BLaER1 treated with 17β-estradiol and CSF1 and Interleukin-3, amounts not matched to agents 10 nM and 100 nM (cell line): ENCODE measurements at regions not wholly inside any gene's neighbourhood (a gene's known extent, or its start where the extent isn't known, plus 50 kb on each side); places are given as distances from the start of the nearest gene placed in this dataset.
"Not testable (repeated sequence)": the region's sequence is repeated elsewhere in the genome, so short reads cannot be mapped to it uniquely, and the experiment has no call there.

ENCODE experiments used
- H3K27ac ChIP-seq, 11 experiments: shearing (Covaris generic); formaldehyde crosslinking; 2 replicates each; pipeline ENCODE4 v1.8.1; 2022
- H3K27me3 ChIP-seq, 11 experiments: shearing (Covaris generic); formaldehyde crosslinking; 2 replicates each; pipeline ENCODE4 v1.8.1; 2022
- H3K36me3 ChIP-seq, 11 experiments: shearing (Covaris generic); formaldehyde crosslinking; 2 replicates each; pipeline ENCODE4 v1.8.1; 2022
- H3K4me1 ChIP-seq, 10 experiments: shearing (Covaris generic); formaldehyde crosslinking; 2 replicates each; pipeline ENCODE4 v1.8.1; 2022
- H3K4me2 ChIP-seq, 11 experiments: shearing (Covaris generic); formaldehyde crosslinking; 2 replicates each; pipeline ENCODE4 v1.8.1; 2022
- H3K4me3 ChIP-seq, 10 experiments: shearing (Covaris generic); formaldehyde crosslinking; 2 replicates each; pipeline ENCODE4 v1.8.1; 2022
- H3K9ac ChIP-seq, 11 experiments: shearing (Covaris generic); formaldehyde crosslinking; 2 replicates each; pipeline ENCODE4 v1.8.1; 2022
- H3K9me3 ChIP-seq, 11 experiments: shearing (Covaris generic); formaldehyde crosslinking; replicated peaks in 1 of 11; 2 replicates each; pipeline ENCODE4 v1.8.1; 2022
- H4K20me1 ChIP-seq, 11 experiments: shearing (Covaris generic); formaldehyde crosslinking; 2 replicates each; pipeline ENCODE4 v1.8.1; 2022
- Cebpa-rat ChIP-seq, 11 experiments: shearing (Covaris generic); IDR thresholded peaks; 2 replicates each; pipeline ENCODE4 v1.8.1; 2022

DNA sequence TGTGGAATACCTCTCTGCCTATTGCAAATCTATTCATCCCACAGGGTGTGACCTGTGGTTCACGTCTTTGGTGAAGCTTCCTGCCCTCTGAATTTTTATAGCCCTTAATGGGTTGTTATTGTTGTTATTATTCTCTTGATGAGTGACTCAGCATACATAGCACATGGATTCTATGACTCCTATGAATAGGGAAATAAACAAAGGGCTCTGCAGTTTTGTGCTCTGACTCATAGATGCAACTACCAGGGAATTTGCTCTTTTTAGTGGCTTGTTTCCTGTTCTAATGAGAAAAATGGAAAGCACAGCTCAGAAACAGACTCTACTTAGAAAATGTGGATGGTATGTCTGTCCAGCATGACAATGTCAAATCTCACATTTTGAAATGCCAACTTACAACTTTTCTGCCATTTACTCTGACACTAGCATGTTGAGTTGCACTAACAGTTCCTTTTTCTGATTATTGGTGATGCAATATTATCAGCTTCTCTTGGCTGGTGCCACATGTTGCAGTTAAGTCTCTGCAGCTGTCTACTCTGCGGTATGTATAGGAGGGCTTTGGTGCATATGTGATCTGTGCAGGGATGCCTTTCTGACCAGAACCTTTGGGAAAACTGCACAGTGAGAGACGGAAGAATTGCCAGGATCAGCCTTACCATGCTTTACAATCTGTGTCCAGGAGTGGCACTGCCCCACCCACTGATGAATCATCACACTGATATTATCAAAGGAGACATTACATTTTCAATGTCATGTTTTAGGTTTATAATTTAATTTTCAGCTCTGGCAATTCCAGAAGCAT, 996.4 kb upstream of the WWC1 start:
- H3K36me3 ChIP-seq = no peaks in the 10 kb centered on the region; a peak in 1 of 22 replicates
- H3K9me3 ChIP-seq = peaks cover 19 to 50% (median 33%) of the 10 kb centered on the region in 11 experiments
- TF ChIP-seq Cebpa-rat (IDR thresholded peaks at IDR 0.05) = peak in 10 of 11 experiments; percentile 32 to 81 (median 50); a peak in 13 of 22 replicates
- H3K9ac ChIP-seq = no peak overlapping the region
- peaks cover 0 to 14% (median 0%) of the 10 kb centered on the region in 11 experiments; a peak in 2 of 22 replicates for H3K27me3 ChIP-seq
- peak overlapping the region in 9 of 11 experiments; percentile 2 to 67 (median 40); a peak in 15 of 22 replicates for H3K27ac ChIP-seq
- H4K20me1 ChIP-seq = peaks cover 0 to 6% (median 0%) of the 10 kb centered on the region in 11 experiments; a peak in 2 of 22 replicates
- peak overlapping the region; percentile 50 to 86 (median 79) for H3K4me2 ChIP-seq
- peaks cover 28 to 39% (median 33%) of the 10 kb centered on the region in 10 experiments for H3K4me1 ChIP-seq
- H3K4me3 ChIP-seq = no peak overlapping the region; a peak in 1 of 20 replicates

DNA sequence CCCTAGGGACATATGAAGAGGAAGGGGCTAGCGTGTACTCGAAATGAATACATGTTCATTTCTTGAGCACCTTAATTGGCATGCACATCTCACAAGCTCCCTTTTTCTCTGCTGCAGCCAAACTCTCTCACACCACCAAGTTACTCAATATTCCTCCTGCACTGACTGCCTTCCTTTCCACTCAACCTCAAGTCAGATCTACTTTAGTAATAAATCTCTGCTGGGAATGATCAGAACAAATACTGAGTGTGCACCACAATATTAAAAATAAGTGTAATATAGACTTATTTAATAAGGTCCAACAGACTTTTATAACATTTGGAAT, 995.8 kb upstream of the WWC1 start:
- Histone ChIP-seq H3K4me2 (peak overlapping the region; percentile 50 to 86 (median 79)), H3K9ac (no peak overlapping the region)

DNA sequence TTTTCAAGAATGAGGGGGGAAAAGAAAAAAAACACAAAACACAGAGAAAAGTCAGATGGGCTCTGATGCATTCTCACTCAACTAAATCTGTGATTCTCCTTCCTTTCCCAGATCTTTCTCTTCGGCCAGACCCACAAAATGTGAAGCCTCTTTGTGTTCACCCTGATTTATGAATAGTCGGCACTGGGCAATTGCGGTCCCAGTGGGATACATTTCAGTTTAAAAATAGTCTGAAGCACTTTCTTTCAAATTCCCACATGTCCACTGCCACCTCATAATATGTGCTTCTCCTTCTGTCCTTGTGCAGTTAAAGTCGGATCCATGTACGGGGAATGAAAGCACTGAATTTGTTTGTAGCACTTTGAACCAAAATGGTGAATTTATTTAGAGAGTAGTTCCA, 995.4 kb upstream of the WWC1 start:
- peaks cover 0 to 6% (median 0%) of the 10 kb centered on the region in 11 experiments; a peak in 2 of 22 replicates for H4K20me1 ChIP-seq
- H3K9ac ChIP-seq = peak overlapping the region in 2 of 11 experiments; percentile 27 to 40; a peak in 2 of 22 replicates
- no peaks in the 10 kb centered on the region; a peak in 1 of 22 replicates for H3K36me3 ChIP-seq
- TF ChIP-seq Cebpa-rat (IDR thresholded peaks at IDR 0.05) = no peak
- peak overlapping the region in 1 of 10 experiments; percentile 5; a peak in 2 of 20 replicates for H3K4me3 ChIP-seq
- peak overlapping the region in 3 of 11 experiments; percentile 5 to 67 (median 6); a peak in 4 of 22 replicates for H3K27ac ChIP-seq
- H3K4me2 ChIP-seq = peak overlapping the region; percentile 50 to 86 (median 79); a peak in 21 of 22 replicates
- peaks cover 19 to 59% (median 32%) of the 10 kb centered on the region in 11 experiments for H3K9me3 ChIP-seq
- H3K4me1 ChIP-seq = peaks cover 28 to 39% (median 33%) of the 10 kb centered on the region in 10 experiments
- peaks cover 0 to 14% (median 0%) of the 10 kb centered on the region in 11 experiments; a peak in 2 of 22 replicates for H3K27me3 ChIP-seq

More for the DNA sequence above, 995.8 kb upstream of the WWC1 start:
- Histone ChIP-seq H3K4me1 (peaks cover 28 to 39% (median 33%) of the 10 kb centered on the region in 10 experiments), H4K20me1 (peaks cover 0 to 6% (median 0%) of the 10 kb centered on the region in 11 experiments; a peak in 2 of 22 replicates), H3K27me3 (peaks cover 0 to 14% (median 0%) of the 10 kb centered on the region in 11 experiments; a peak in 2 of 22 replicates), H3K9me3 (peaks cover 19 to 55% (median 33%) of the 10 kb centered on the region in 11 experiments), H3K4me3 (no peak overlapping the region; a peak in 1 of 20 replicates), H3K27ac (peak overlapping the region in 3 of 11 experiments; percentile 2 to 67 (median 5); a peak in 3 of 22 replicates), H3K36me3 (no peaks in the 10 kb centered on the region; a peak in 1 of 22 replicates)
- TF ChIP-seq Cebpa-rat (IDR thresholded peaks at IDR 0.05) = no peak

DNA sequence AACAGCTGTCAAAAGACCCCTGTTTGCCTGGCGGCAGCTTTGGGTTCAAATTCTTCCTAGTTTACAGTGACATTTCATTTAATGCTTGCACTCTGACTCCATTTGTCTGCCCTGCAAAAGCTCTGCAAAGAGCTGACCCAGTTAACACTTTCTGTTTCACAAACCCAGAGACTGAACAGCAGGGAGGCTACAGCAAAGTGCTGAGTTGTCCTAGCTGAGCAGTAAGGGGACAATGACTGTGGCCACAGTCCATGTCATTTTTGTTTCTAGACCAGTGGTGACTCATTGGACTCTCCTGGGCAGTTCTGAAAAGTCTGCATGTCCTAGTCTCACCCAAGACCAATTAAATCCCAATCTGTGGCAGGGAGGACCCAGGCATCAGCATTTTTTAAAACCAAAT, 994.8 kb upstream of the WWC1 start:
- H3K27me3 ChIP-seq = peaks cover 0 to 14% (median 0%) of the 10 kb centered on the region in 11 experiments; a peak in 2 of 22 replicates
- peak overlapping the region in 1 of 10 experiments; percentile 5; a peak in 1 of 20 replicates for H3K4me3 ChIP-seq
- no peaks in the 10 kb centered on the region; a peak in 1 of 22 replicates for H3K36me3 ChIP-seq
- peak overlapping the region; percentile 50 to 86 (median 79) for H3K4me2 ChIP-seq
- no peak overlapping the region; a peak in 2 of 22 replicates for H3K27ac ChIP-seq
- peaks cover 14 to 53% (median 26%) of the 10 kb centered on the region in 11 experiments for H3K9me3 ChIP-seq
- H3K4me1 ChIP-seq = peaks cover 28 to 39% (median 33%) of the 10 kb centered on the region in 10 experiments
- peaks cover 0 to 6% (median 0%) of the 10 kb centered on the region in 11 experiments; a peak in 2 of 22 replicates for H4K20me1 ChIP-seq
- TF ChIP-seq Cebpa-rat (IDR thresholded peaks at IDR 0.05) = no peak
- H3K9ac ChIP-seq = no peak overlapping the region

DNA sequence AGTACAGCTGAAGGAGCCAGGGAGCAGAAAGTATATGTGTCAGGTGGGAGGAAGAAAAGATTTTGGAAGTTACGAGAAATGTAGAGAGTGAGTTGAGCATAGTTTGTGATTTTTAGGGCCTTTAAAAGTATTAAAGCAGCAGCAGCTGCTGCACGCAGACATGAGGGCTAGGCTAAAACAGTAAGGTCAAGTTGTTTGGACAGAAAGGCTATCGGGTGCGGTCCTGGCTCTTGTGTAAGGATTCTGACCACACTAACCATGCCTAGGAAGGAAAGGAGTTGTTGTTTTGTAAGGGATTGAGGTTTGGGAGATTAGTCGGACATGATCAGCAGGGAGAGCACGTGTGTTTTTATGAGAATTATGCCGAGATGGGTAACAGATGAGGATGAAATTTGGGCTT, 991.6 kb upstream of the WWC1 start:
- H3K4me3 ChIP-seq, H4K20me1 ChIP-seq, H3K4me2 ChIP-seq, H3K9ac ChIP-seq, H3K36me3 ChIP-seq, H3K27ac ChIP-seq: not testable (repeated sequence)
- peaks cover 0 to 48% (median 10%) of the 10 kb centered on the region in 11 experiments; a peak in 11 of 22 replicates for H3K9me3 ChIP-seq
- H3K4me1 ChIP-seq = peaks cover 20 to 40% (median 35%) of the 10 kb centered on the region in 10 experiments
- H3K27me3 ChIP-seq = peaks cover 0 to 14% (median 0%) of the 10 kb centered on the region in 11 experiments; a peak in 2 of 22 replicates

DNA sequence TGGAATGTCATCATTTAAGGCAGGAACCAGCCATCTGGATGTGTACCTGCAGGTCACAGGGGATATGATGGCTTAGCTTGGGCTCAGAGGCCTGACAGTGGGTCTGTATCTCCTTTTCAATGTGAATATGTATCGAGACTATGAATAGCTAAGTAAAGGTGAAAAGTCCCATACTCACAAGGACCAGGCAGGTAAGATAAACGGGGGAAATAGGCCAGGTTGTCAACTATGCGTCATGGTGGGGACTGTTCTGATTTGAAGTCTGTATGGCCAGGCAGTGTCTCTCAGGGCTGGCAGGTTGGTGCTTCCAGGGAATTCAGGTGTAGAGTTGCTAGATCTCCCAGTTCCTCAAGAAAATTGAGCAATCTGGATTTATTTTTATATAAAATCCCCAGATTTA, 987.9 kb upstream of the WWC1 start:
- Histone ChIP-seq H3K4me3 (no peak overlapping the region), H3K9ac (no peak overlapping the region), H3K27ac (no peak overlapping the region), H3K36me3 (no peaks in the 10 kb centered on the region), H4K20me1 (no peaks in the 10 kb centered on the region), H3K9me3 (peaks cover 0 to 49% (median 10%) of the 10 kb centered on the region in 11 experiments; a peak in 11 of 22 replicates), H3K4me2 (peak overlapping the region in 3 of 11 experiments; percentile 0 to 92 (median 4); a peak in 4 of 22 replicates), H3K4me1 (peaks cover 0 to 51% (median 47%) of the 10 kb centered on the region in 10 experiments; a peak in 17 of 20 replicates), H3K27me3 (no peaks in the 10 kb centered on the region)
- no peak for TF ChIP-seq Cebpa-rat (IDR thresholded peaks at IDR 0.05)

DNA sequence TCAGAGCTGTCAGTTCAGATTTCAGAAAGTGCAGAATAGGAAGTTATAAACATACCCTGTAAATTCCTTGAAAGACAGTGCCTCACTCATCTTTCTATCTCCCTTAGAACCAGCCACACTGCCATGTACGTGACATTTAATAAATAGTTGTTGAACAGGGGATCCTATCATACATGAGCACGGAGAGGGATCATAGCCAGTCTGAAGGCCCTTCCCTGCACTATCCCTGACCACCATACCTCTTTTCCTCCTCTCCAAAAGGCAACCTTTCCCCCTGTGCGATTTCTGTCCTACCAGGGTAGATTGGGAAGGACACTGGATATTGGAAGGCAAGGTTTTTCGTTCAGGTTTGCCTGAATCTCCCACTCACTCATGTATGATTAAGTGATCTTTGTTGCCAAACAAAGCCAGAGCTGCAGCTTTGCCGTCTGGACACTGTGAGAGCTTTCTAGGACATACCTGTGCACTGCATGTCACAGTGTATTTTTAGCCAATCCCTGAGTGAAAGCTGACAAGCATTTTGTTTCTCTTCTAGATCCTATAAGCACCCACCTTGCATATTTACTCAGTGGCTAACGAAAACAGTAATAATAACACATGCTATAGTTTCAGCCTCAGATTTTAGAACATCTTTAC, 986.5 kb upstream of the WWC1 start:
- Histone ChIP-seq H3K9me3 (peaks cover 8 to 57% (median 20%) of the 10 kb centered on the region in 11 experiments; a peak in 21 of 22 replicates), H3K4me1 (peaks cover 0 to 59% (median 48%) of the 10 kb centered on the region in 10 experiments; a peak in 17 of 20 replicates), H3K27ac (no peak overlapping the region)

DNA sequence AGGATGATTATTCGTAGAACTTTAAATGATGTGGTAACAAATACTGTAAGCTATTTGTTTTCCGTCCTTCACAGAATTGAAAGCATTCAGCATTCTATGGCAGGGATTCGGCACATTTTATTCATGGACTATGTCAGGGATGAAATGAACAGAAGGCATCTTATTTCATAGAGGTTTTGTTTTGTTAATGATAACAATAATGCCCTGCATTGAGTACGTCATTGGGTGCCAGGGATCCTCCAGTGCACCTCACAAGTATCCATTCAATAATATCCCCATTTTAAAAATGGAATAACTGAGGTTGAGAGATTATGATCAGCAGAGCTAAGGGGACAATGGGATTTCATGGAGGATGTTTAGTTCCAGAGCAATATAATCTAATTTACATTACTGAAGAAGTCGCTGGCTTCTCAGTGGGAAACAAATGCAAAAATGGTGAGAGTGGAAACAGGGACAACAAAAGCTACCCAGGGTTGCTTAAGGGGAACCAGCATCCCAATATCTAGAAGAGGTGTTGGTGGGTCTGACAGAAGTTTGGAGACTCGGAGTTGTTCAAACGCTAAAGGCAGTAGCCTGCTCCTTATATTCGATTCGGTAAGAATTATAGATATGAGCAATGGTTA, 985.7 kb upstream of the WWC1 start:
- no peaks in the 10 kb centered on the region for H3K36me3 ChIP-seq
- no peak overlapping the region for H3K9ac ChIP-seq
- peaks cover 0 to 59% (median 48%) of the 10 kb centered on the region in 10 experiments; a peak in 17 of 20 replicates for H3K4me1 ChIP-seq
- H3K9me3 ChIP-seq = peaks cover 8 to 54% (median 21%) of the 10 kb centered on the region in 11 experiments; a peak in 21 of 22 replicates
- no peak overlapping the region for H3K4me3 ChIP-seq
- H3K27me3 ChIP-seq = no peaks in the 10 kb centered on the region
- peak overlapping the region in 8 of 11 experiments; percentile 8 to 92 (median 71); a peak in 15 of 22 replicates for H3K4me2 ChIP-seq
- H4K20me1 ChIP-seq = no peaks in the 10 kb centered on the region
- H3K27ac ChIP-seq = peak overlapping the region in 3 of 11 experiments; percentile 40 to 56 (median 53); a peak in 3 of 22 replicates
- TF ChIP-seq Cebpa-rat (IDR thresholded peaks at IDR 0.05) = no peak

More for the DNA sequence above, 986.5 kb upstream of the WWC1 start:
- TF ChIP-seq Cebpa-rat (IDR thresholded peaks at IDR 0.05) = no peak
- Histone ChIP-seq H3K4me3 (no peak overlapping the region), H4K20me1 (no peaks in the 10 kb centered on the region), H3K9ac (no peak overlapping the region), H3K27me3 (no peaks in the 10 kb centered on the region), H3K4me2 (peak overlapping the region in 7 of 11 experiments; percentile 6 to 92 (median 24); a peak in 10 of 22 replicates), H3K36me3 (no peaks in the 10 kb centered on the region)
